HL-60 (cell line): ENCODE measurements at regions not wholly inside any gene's neighbourhood (a gene's known extent, or its start where the extent isn't known, plus 50 kb on each side); places are given as distances from the start of the nearest gene placed in this dataset.

ENCODE experiments used
- DNase-seq, 2 experiments: peaks; one replicate each; pipeline ENCODE4 v3.0.0-alpha.2; 2010 to 2020; ENCODE audit warnings: low read depth in 1 of 2, low spot score in 1 of 2
- H3K27ac ChIP-seq: fragments of 250-450 bp; sonication (Bioruptor Pico); replicated peaks from 2 replicates; pipeline ENCODE4 v1.5.1; 2020; ENCODE audit warnings: mild to moderate bottlenecking, moderate library complexity
- H3K27me3 ChIP-seq: fragments of 250-450 bp; sonication (Bioruptor Pico); 2 replicates; pipeline ENCODE4 v1.5.1; 2021; ENCODE audit warnings: mild to moderate bottlenecking, moderate library complexity; ENCODE audit not compliant: insufficient read depth, poor library complexity, severe bottlenecking
- H3K4me3 ChIP-seq: replicated peaks from 2 replicates; pipeline ENCODE4 v1.5.1; 2011; ENCODE audit warnings: mild to moderate bottlenecking, control low read depth, low read length; ENCODE audit not compliant: insufficient read depth
- GABPA ChIP-seq: IDR thresholded peaks from 2 replicates; pipeline ENCODE4 v1.6.1; 2012; ENCODE audit warnings: low read depth
- POLR2AphosphoS5 ChIP-seq: IDR thresholded peaks from 2 replicates; pipeline ENCODE4 v1.6.1; 2012; ENCODE audit warnings: low read depth
- SPI1 ChIP-seq: IDR thresholded peaks from 2 replicates; pipeline ENCODE4 v1.6.1; 2012; ENCODE audit warnings: low read depth, mild to moderate bottlenecking, borderline replicate concordance
- TF ChIP-seq, protein P1 (sequence below): IDR thresholded peaks from one replicate; pipeline ENCODE4 v1.5.1; 2011; ENCODE audit warnings: low read length, control low read depth, inconsistent platforms; ENCODE audit not compliant: insufficient read depth
- TF ChIP-seq, protein P2 (sequence below): IDR thresholded peaks from 2 replicates; pipeline ENCODE4 v1.6.1; 2012; ENCODE audit warnings: low read depth; ENCODE audit not compliant: insufficient replicate concordance

DNA sequence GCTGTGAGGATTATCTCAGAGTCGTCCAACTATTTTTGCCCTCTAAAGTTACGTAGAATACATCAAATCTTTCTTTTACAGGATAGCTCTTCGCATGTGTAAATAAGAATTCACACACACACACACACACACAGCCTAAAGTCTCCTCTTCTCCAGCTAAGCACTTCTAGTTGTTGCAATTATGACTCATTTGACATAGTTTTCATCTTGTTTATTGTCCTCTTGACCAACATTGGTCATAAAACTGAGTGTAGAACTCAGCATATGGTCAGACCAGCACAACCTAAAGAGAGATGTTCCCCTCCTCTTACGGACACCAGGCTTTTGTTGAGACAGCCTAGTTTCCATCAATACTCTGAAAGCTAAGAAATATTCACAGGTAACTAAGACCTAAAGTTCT lies 234.2 kb downstream of the BLID start:
- Histone ChIP-seq H3K27me3 (no peaks in the 10 kb centered on the region), H3K4me3 (no peak overlapping the region), H3K27ac (no peak overlapping the region)
- no peak for DNase-seq
- TF ChIP-seq GABPA: no peak
- no peak for TF ChIP-seq POLR2AphosphoS5
- TF ChIP-seq, protein P1, sequence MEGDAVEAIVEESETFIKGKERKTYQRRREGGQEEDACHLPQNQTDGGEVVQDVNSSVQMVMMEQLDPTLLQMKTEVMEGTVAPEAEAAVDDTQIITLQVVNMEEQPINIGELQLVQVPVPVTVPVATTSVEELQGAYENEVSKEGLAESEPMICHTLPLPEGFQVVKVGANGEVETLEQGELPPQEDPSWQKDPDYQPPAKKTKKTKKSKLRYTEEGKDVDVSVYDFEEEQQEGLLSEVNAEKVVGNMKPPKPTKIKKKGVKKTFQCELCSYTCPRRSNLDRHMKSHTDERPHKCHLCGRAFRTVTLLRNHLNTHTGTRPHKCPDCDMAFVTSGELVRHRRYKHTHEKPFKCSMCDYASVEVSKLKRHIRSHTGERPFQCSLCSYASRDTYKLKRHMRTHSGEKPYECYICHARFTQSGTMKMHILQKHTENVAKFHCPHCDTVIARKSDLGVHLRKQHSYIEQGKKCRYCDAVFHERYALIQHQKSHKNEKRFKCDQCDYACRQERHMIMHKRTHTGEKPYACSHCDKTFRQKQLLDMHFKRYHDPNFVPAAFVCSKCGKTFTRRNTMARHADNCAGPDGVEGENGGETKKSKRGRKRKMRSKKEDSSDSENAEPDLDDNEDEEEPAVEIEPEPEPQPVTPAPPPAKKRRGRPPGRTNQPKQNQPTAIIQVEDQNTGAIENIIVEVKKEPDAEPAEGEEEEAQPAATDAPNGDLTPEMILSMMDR: no peak
- TF ChIP-seq SPI1: no peak
- TF ChIP-seq, protein P2, sequence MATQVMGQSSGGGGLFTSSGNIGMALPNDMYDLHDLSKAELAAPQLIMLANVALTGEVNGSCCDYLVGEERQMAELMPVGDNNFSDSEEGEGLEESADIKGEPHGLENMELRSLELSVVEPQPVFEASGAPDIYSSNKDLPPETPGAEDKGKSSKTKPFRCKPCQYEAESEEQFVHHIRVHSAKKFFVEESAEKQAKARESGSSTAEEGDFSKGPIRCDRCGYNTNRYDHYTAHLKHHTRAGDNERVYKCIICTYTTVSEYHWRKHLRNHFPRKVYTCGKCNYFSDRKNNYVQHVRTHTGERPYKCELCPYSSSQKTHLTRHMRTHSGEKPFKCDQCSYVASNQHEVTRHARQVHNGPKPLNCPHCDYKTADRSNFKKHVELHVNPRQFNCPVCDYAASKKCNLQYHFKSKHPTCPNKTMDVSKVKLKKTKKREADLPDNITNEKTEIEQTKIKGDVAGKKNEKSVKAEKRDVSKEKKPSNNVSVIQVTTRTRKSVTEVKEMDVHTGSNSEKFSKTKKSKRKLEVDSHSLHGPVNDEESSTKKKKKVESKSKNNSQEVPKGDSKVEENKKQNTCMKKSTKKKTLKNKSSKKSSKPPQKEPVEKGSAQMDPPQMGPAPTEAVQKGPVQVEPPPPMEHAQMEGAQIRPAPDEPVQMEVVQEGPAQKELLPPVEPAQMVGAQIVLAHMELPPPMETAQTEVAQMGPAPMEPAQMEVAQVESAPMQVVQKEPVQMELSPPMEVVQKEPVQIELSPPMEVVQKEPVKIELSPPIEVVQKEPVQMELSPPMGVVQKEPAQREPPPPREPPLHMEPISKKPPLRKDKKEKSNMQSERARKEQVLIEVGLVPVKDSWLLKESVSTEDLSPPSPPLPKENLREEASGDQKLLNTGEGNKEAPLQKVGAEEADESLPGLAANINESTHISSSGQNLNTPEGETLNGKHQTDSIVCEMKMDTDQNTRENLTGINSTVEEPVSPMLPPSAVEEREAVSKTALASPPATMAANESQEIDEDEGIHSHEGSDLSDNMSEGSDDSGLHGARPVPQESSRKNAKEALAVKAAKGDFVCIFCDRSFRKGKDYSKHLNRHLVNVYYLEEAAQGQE: no peak

DNA sequence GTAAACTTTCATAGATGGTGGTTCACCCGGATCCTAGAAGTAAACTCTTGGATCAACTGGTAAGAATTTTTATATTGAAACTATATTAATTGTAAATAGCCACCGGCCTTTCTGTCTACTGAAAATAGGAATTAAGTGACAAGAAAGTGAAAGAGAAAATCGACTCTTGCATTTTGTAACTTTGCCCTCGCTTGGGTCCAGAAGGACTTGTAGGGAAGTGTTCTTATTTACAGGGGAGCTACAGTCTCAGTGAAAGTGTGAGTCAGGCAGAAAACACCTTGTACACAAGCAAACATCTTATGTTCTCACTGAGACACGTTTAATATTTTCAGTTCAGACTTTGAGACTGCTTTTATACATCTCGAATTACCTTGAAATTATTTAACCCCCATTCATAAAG lies 238.9 kb downstream of the BLID start:
- Histone ChIP-seq H3K27me3 (no peaks in the 10 kb centered on the region), H3K4me3 (no peak overlapping the region), H3K27ac (no peak overlapping the region)
- no peak for DNase-seq
- TF ChIP-seq, protein P1: no peak
- TF ChIP-seq SPI1 (no peak), POLR2AphosphoS5 (no peak)
- TF ChIP-seq, protein P2: no peak

DNA sequence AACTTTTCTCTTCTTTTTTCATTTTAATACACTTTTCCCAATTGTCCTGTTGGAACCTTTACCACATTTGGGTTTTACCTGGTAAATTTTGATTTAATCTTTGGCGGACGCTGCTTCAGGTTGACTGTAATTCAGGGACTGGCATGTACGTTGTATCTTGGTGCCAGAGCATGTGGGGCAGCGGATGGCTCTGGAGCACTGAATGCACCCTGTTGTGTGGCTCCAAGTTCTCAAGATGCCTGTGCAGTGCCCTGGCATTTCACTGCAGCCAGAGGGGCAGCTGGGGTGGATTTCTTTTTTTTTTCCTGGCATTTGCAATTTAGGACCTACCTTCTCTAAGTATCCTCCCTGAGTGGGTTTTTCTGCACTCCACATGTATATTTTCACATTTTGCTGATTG lies 242.2 kb downstream of the BLID start:
- Histone ChIP-seq H3K4me3 (no peak overlapping the region), H3K27ac (no peak overlapping the region), H3K27me3 (no peaks in the 10 kb centered on the region)
- TF ChIP-seq, protein P2: no peak
- TF ChIP-seq GABPA (no peak), SPI1 (no peak), POLR2AphosphoS5 (no peak)
- TF ChIP-seq, protein P1: no peak
- no peak for DNase-seq
